ENCODE measurements at regions not wholly inside any gene's neighbourhood (a gene's known extent, or its start where the extent isn't known, plus 50 kb on each side); places are given as distances from the start of the nearest gene placed in this dataset.

- in situ Hi-C loops (cut with MboI; ENCODE audit: low sequenced_read_pairs) = no loop called here
- Histone ChIP-seq H2AFZ (replicated peaks; ENCODE audit: low read length, poor library complexity) (no peak overlapping the region), H3K4ac (ENCODE audit: low read depth, low read length) (no peak overlapping the region), H3K9me3 (ENCODE audit: control insufficient read depth, insufficient read depth, low read length) (no peaks in the 10 kb centered on the region), H2BK15ac (ENCODE audit: low read depth, low read length) (no peak overlapping the region), H2AK5ac (ENCODE audit: low read depth, low read length) (no peak overlapping the region), H3K56ac (ENCODE audit: extremely low read depth, insufficient read depth, low read length) (no peak overlapping the region), H2BK5ac (ENCODE audit: low read depth, low read length, poor library complexity, severe bottlenecking) (no peak overlapping the region), H3K23ac (ENCODE audit: low read depth, low read length) (no peak overlapping the region), H3K14ac (replicated peaks; ENCODE audit: low read depth, low read length) (no peak overlapping the region), H4K20me1 (ENCODE audit: insufficient read depth, low read length) (no peaks in the 10 kb centered on the region), H3K4me2 (ENCODE audit: low read depth, low read length) (no peak overlapping the region), H3K4me1 (ENCODE audit: control insufficient read depth, insufficient read depth, low read length) (peaks cover 5% of the 10 kb centered on the region), H2BK20ac (ENCODE audit: low read depth, low read length) (no peak overlapping the region), H4K5ac (ENCODE audit: low read depth, low read length) (no peak overlapping the region), H3K27ac (ENCODE audit: insufficient read depth, low read length) (no peak overlapping the region), H3K36me3 (ENCODE audit: control insufficient read depth, insufficient read depth, low read length) (no peaks in the 10 kb centered on the region), H3K79me1 (ENCODE audit: low read depth in 1 of 2, low read length in 2 of 2) (no peaks in the 10 kb centered on the region), H4K91ac (ENCODE audit: insufficient read depth, low read depth, low read length) (no peak overlapping the region), H3K9me1 (ENCODE audit: insufficient read depth, low read length) (peaks cover 5% of the 10 kb centered on the region), H3K27me3 (ENCODE audit: control insufficient read depth, insufficient read depth, low read length) (no peaks in the 10 kb centered on the region), H3K9ac (ENCODE audit: low read depth, low read length) (no peak overlapping the region), H2BK120ac (ENCODE audit: low read depth, low read length) (no peak overlapping the region), H2AK9ac (replicated peaks; ENCODE audit: low read depth, low read length, poor library complexity) (no peak overlapping the region), H3K18ac (ENCODE audit: low read depth, low read length) (no peak overlapping the region), H3K4me3 (ENCODE audit: insufficient read depth, low read depth, low read length) (no peak overlapping the region), H4K8ac (ENCODE audit: low read depth in 2 of 2, low read length in 2 of 2) (no peak overlapping the region)
- no peak for DNase-seq
- no CpG with 5 or more reads among the region's 2 CpGs for WGBS, 2 experiments (ENCODE audit: extremely low coverage in 2 of 2, insufficient read length in 1 of 2)
- intact Hi-C loops (cut with micrococcal nuclease) = no loop called here
- ChIA-PET CTCF (no interaction called here), POLR2A (ENCODE audit: unreplicated experiment) (no interaction called here)
- no TSS peak for BruUV-seq (replicated peaks)
- TF ChIP-seq RCOR1 (IDR thresholded peaks at IDR 0.05; ENCODE audit: insufficient replicate concordance, low read length) (no peak), MAZ (IDR thresholded peaks at IDR 0.05; ENCODE audit: borderline replicate concordance, low read depth, low read length) (no peak), CHD1 (IDR thresholded peaks at IDR 0.05; ENCODE audit: low read depth, low read length) (no peak), ELK1 (IDR thresholded peaks at IDR 0.05; ENCODE audit: borderline replicate concordance, low read depth, low read length) (no peak), POLR2A (IDR thresholded peaks at IDR 0.05; ENCODE audit: low read depth, low read length) (no peak), SMC3 (IDR thresholded peaks at IDR 0.05; ENCODE audit: low read depth, low read length) (no peak), MAFK (IDR thresholded peaks at IDR 0.05; ENCODE audit: low read depth, low read length) (no peak), RAD21 (IDR thresholded peaks at IDR 0.05; ENCODE audit: low read length) (no peak), USF2 (IDR thresholded peaks at IDR 0.05; ENCODE audit: low read depth, low read length) (no peak), CEBPB (IDR thresholded peaks at IDR 0.05; ENCODE audit: low read depth, low read length) (no peak), RFX5 (IDR thresholded peaks at IDR 0.05; ENCODE audit: low read depth, low read length) (no peak), CTCF (conservative IDR thresholded peaks at IDR 0.05; ENCODE audit: low read depth, low read length) (no peak), BHLHE40 (IDR thresholded peaks at IDR 0.05; ENCODE audit: low read depth, low read length) (no peak), NFE2L2 (IDR thresholded peaks at IDR 0.05; ENCODE audit: low read depth, low read length) (no peak), FOS (IDR thresholded peaks at IDR 0.05; ENCODE audit: low read depth, low read length) (no peak), MXI1 (IDR thresholded peaks at IDR 0.05; ENCODE audit: borderline replicate concordance, low read depth, low read length) (no peak)
- ATAC-seq (ENCODE audit: low read depth) = no peak
- dilution Hi-C loops (cut with HindIII; ENCODE audit: low sequenced_read_pairs, unreplicated experiment) = no loop called here
Measured at GRCh38 chr2:19250906-19251305, 107.5 kb downstream of the OSR1 start.

Measured in IMR-90 (cell line).